Trophoblast cell (in vitro differentiated cells and primary cell): ENCODE measurements at regions not wholly inside any gene's neighbourhood (a gene's known extent, or its start where the extent isn't known, plus 50 kb on each side); places are given as distances from the start of the nearest gene placed in this dataset.

Source experiments
- DNase-seq, 2 donors: peaks; one replicate each; pipeline ENCODE4 v3.0.0-alpha.2; 2016
- H2AFZ ChIP-seq: 2 replicates; pipeline ENCODE4 v1.6.1; 2013; ENCODE audit warnings: low read length, moderate library complexity, mild to moderate bottlenecking; ENCODE audit not compliant: insufficient read depth, poor library complexity
- H2AK5ac ChIP-seq: 2 replicates; pipeline ENCODE4 v1.6.1; 2013; ENCODE audit warnings: mild to moderate bottlenecking, low read length
- H2BK120ac ChIP-seq: 2 replicates; pipeline ENCODE4 v1.6.1; 2013; ENCODE audit warnings: low read length, mild to moderate bottlenecking, moderate library complexity; ENCODE audit not compliant: insufficient read depth, poor library complexity
- H2BK12ac ChIP-seq: 2 replicates; pipeline ENCODE4 v1.6.1; 2013; ENCODE audit warnings: mild to moderate bottlenecking, low read length, moderate library complexity
- H2BK5ac ChIP-seq: 2 replicates; pipeline ENCODE4 v1.6.1; 2013; ENCODE audit warnings: low read length, low read depth, moderate library complexity, mild to moderate bottlenecking; ENCODE audit not compliant: poor library complexity
- H3K14ac ChIP-seq: 2 replicates; pipeline ENCODE4 v1.6.1; 2013; ENCODE audit warnings: mild to moderate bottlenecking, low read length
- H3K18ac ChIP-seq: 2 replicates; pipeline ENCODE4 v1.6.1; 2013; ENCODE audit warnings: mild to moderate bottlenecking, low read length
- H3K23ac ChIP-seq: 2 replicates; pipeline ENCODE4 v1.6.1; 2013; ENCODE audit warnings: low read length
- H3K27ac ChIP-seq: 2 replicates; pipeline ENCODE4 v1.5.1; 2013; ENCODE audit warnings: low read depth, mild to moderate bottlenecking, inconsistent platforms, low read length, moderate library complexity
- H3K27me3 ChIP-seq: 2 replicates; pipeline ENCODE4 v1.6.1; 2013; ENCODE audit warnings: inconsistent platforms, mild to moderate bottlenecking, low read length, moderate library complexity; ENCODE audit not compliant: insufficient read depth
- H3K36me3 ChIP-seq, 2 experiments: 1 replicate in 1 of 2; 2 replicates in 1 of 2; pipeline ENCODE4 v1.6.1; 2013; ENCODE audit warnings: low read length in 2 of 2, mild to moderate bottlenecking in 2 of 2, moderate library complexity in 1 of 2; ENCODE audit not compliant: insufficient read depth in 2 of 2, control insufficient read depth in 1 of 2
- H3K4ac ChIP-seq: 2 replicates; pipeline ENCODE4 v1.6.1; 2013; ENCODE audit warnings: low read depth, mild to moderate bottlenecking, low read length, moderate library complexity
- H3K4me1 ChIP-seq, 2 experiments: 1 replicate in 1 of 2; 2 replicates in 1 of 2; pipeline ENCODE4 v1.6.1; 2013; ENCODE audit warnings: low read length in 2 of 2, mild to moderate bottlenecking in 2 of 2, moderate library complexity in 1 of 2; ENCODE audit not compliant: insufficient read depth in 2 of 2, control insufficient read depth in 1 of 2
- H3K4me2 ChIP-seq: 2 replicates; pipeline ENCODE4 v1.6.1; 2013; ENCODE audit warnings: inconsistent platforms, mild to moderate bottlenecking, low read length, moderate library complexity
- H3K4me3 ChIP-seq: 2 replicates; pipeline ENCODE4 v1.5.1; 2013; ENCODE audit warnings: mild to moderate bottlenecking, low read depth, low read length, inconsistent platforms
- H3K79me1 ChIP-seq: one replicate; pipeline ENCODE4 v1.6.1; 2013; ENCODE audit warnings: low read length
- H3K79me2 ChIP-seq: 2 replicates; pipeline ENCODE4 v1.6.1; 2013; ENCODE audit warnings: low read length, mild to moderate bottlenecking; ENCODE audit not compliant: control insufficient read depth, insufficient read depth, poor library complexity
- H3K9ac ChIP-seq: 2 replicates; pipeline ENCODE4 v1.6.1; 2013; ENCODE audit warnings: mild to moderate bottlenecking, low read length
- H3K9me3 ChIP-seq: 2 replicates; pipeline ENCODE4 v1.6.1; 2013; ENCODE audit warnings: low read depth, mild to moderate bottlenecking, control low read depth, inconsistent platforms, low read length; ENCODE audit not compliant: insufficient read depth
- H4K12ac ChIP-seq: 2 replicates; pipeline ENCODE4 v1.6.1; 2013; ENCODE audit warnings: low read depth, mild to moderate bottlenecking, low read length, moderate library complexity
- H4K8ac ChIP-seq: 2 replicates; pipeline ENCODE4 v1.6.1; 2013; ENCODE audit warnings: low read depth, mild to moderate bottlenecking, low read length, moderate library complexity
- H4K91ac ChIP-seq: one replicate; pipeline ENCODE4 v1.6.1; 2013; ENCODE audit warnings: low read depth, mild to moderate bottlenecking, low read length, moderate library complexity
- WGBS: extraction: QIAGEN DNeasy Blood & Tissue Kit; methylation state at CpG from one replicate; pipeline ENCODE4 v1.1.7; 2013; ENCODE audit warnings: missing lambda C conversion rate; ENCODE audit not compliant: insufficient read length, insufficient coverage; ENCODE audit errors: extremely low coverage; 5-methylcytosine and 5-hydroxymethylcytosine counted together

- Histone ChIP-seq H3K14ac (no peak overlapping the region), H3K18ac (no peak overlapping the region), H3K23ac (no peak overlapping the region), H3K9me3 (no peaks in the 10 kb centered on the region), H2BK5ac (no peak overlapping the region), H2AK5ac (no peak overlapping the region), H2BK12ac (no peak overlapping the region), H3K36me3 (no peaks in the 10 kb centered on the region), H2BK120ac (no peak overlapping the region), H4K12ac (no peak overlapping the region), H3K79me1 (no peaks in the 10 kb centered on the region), H3K4ac (no peak overlapping the region), H3K4me1 (no peaks in the 10 kb centered on the region), H4K8ac (no peak overlapping the region), H4K91ac (no peak overlapping the region), H3K27me3 (no peaks in the 10 kb centered on the region), H3K4me3 (no peak overlapping the region), H3K9ac (no peak overlapping the region), H2AFZ (no peak overlapping the region), H3K79me2 (no peaks in the 10 kb centered on the region), H3K4me2 (no peak overlapping the region), H3K27ac (no peak overlapping the region)
- no CpG with 5 or more reads among the region's 2 CpGs for WGBS
- no peak for DNase-seq
Observed at GRCh38 chr10:108684431-108684830, 1238.9 kb downstream of the XPNPEP1 start.

- no peaks in the 10 kb centered on the region for H3K79me1 ChIP-seq
- H2BK12ac ChIP-seq: no peak overlapping the region
- no peak overlapping the region for H3K9ac ChIP-seq
Observed at GRCh38 chr10:108673741-108674140, 1249.6 kb downstream of the XPNPEP1 start.

GRCh38 chr10:108663587-108663986 lies 1259.7 kb downstream of the XPNPEP1 start:
- DNase-seq: no peak
- H2BK120ac ChIP-seq: no peak overlapping the region
- H2BK12ac ChIP-seq: no peak overlapping the region
- H3K18ac ChIP-seq: no peak overlapping the region
- H3K23ac ChIP-seq: no peak overlapping the region
- H3K4ac ChIP-seq: no peak overlapping the region
- no peaks in the 10 kb centered on the region for H3K9me3 ChIP-seq
- H3K9ac ChIP-seq: no peak overlapping the region
- no peak overlapping the region for H3K27ac ChIP-seq
- no peak overlapping the region for H2BK5ac ChIP-seq
- no CpG with 5 or more reads among the region's 1 CpG for WGBS
- H4K8ac ChIP-seq: no peak overlapping the region
- H3K79me2 ChIP-seq: no peaks in the 10 kb centered on the region
- H2AK5ac ChIP-seq: no peak overlapping the region
- no peak overlapping the region for H2AFZ ChIP-seq
- no peak overlapping the region for H3K4me3 ChIP-seq
- no peak overlapping the region for H4K12ac ChIP-seq
- no peaks in the 10 kb centered on the region for H3K79me1 ChIP-seq
- H3K27me3 ChIP-seq: no peaks in the 10 kb centered on the region
- no peak overlapping the region for H4K91ac ChIP-seq
- H3K14ac ChIP-seq: no peak overlapping the region
- no peak overlapping the region for H3K4me2 ChIP-seq
- H3K4me1 ChIP-seq: peaks cover 0 to 3% of the 10 kb centered on the region in 2 experiments
- H3K36me3 ChIP-seq: no peaks in the 10 kb centered on the region

More at GRCh38 chr10:108673741-108674140, 1249.6 kb downstream of the XPNPEP1 start:
- Histone ChIP-seq H3K4me1 (no peaks in the 10 kb centered on the region), H3K27me3 (no peaks in the 10 kb centered on the region), H3K14ac (no peak overlapping the region), H3K4me2 (no peak overlapping the region), H3K4ac (no peak overlapping the region), H3K4me3 (no peak overlapping the region), H2BK120ac (no peak overlapping the region), H4K8ac (no peak overlapping the region), H4K91ac (no peak overlapping the region), H3K9me3 (no peaks in the 10 kb centered on the region), H2AFZ (no peak overlapping the region), H3K36me3 (peaks cover 0 to 1% of the 10 kb centered on the region in 2 experiments), H2AK5ac (no peak overlapping the region), H3K79me2 (no peaks in the 10 kb centered on the region), H3K23ac (no peak overlapping the region), H3K18ac (no peak overlapping the region), H4K12ac (no peak overlapping the region), H3K27ac (no peak overlapping the region), H2BK5ac (no peak overlapping the region)
- no peak for DNase-seq

GRCh38 chr10:108662975-108663374 lies 1260.3 kb downstream of the XPNPEP1 start:
- no peak overlapping the region for H2BK5ac ChIP-seq
- no peak overlapping the region for H3K4me2 ChIP-seq
- H3K4me1 ChIP-seq: peaks cover 0 to 3% of the 10 kb centered on the region in 2 experiments
- no peak overlapping the region for H2AK5ac ChIP-seq
- no peak overlapping the region for H4K12ac ChIP-seq
- no CpG with 5 or more reads among the region's 2 CpGs for WGBS
- H2BK120ac ChIP-seq: no peak overlapping the region
- DNase-seq: no peak
- no peak overlapping the region for H2AFZ ChIP-seq
- H3K18ac ChIP-seq: no peak overlapping the region
- no peak overlapping the region for H3K9ac ChIP-seq
- no peak overlapping the region for H3K4ac ChIP-seq
- H2BK12ac ChIP-seq: no peak overlapping the region
- H3K27me3 ChIP-seq: no peaks in the 10 kb centered on the region
- H3K9me3 ChIP-seq: no peaks in the 10 kb centered on the region
- H3K36me3 ChIP-seq: no peaks in the 10 kb centered on the region
- no peak overlapping the region for H3K27ac ChIP-seq
- no peak overlapping the region for H4K91ac ChIP-seq
- no peaks in the 10 kb centered on the region for H3K79me2 ChIP-seq
- no peak overlapping the region for H3K4me3 ChIP-seq
- no peaks in the 10 kb centered on the region for H3K79me1 ChIP-seq
- H3K23ac ChIP-seq: no peak overlapping the region
- no peak overlapping the region for H4K8ac ChIP-seq
- H3K14ac ChIP-seq: no peak overlapping the region
